OCI-LY3 (cell line): ENCODE measurements at regions not wholly inside any gene's neighbourhood (a gene's known extent, or its start where the extent isn't known, plus 50 kb on each side); places are given as distances from the start of the nearest gene placed in this dataset.

ENCODE experiments used
- H2AFZ ChIP-seq: fragments of 200-600, 300-600 bp; shearing (Covaris generic); 2 replicates; pipeline ENCODE4 v1.6.0; 2014; ENCODE audit warnings: antibody characterized with exemption, low read depth, low read length
- H3K27ac ChIP-seq: fragments of 200-600, 300-600 bp; sonication (generic); 2 replicates; pipeline ENCODE4 v1.5.1; 2014; ENCODE audit warnings: mild to moderate bottlenecking, low read length, moderate library complexity, mixed read lengths
- H3K27me3 ChIP-seq: fragments of 200-600, 300-600 bp; sonication (generic); 2 replicates; pipeline ENCODE4 v1.6.1; 2014; ENCODE audit warnings: low read depth, low read length, mixed read lengths
- H3K36me3 ChIP-seq: fragments of 200-600, 300-600 bp; sonication (generic); replicated peaks from 2 replicates; pipeline ENCODE3; 2014; ENCODE audit warnings: low read depth, low read length, mixed read lengths
- H3K4me1 ChIP-seq: fragments of 300-600, 200-600 bp; sonication (generic); 2 replicates; pipeline ENCODE4 v1.6.1; 2014; ENCODE audit warnings: low read length, mixed read lengths
- H3K4me2 ChIP-seq: fragments of 200-600, 300-600 bp; sonication (generic); 2 replicates; pipeline ENCODE4 v1.6.1; 2014; ENCODE audit warnings: low read length, mixed read lengths
- H3K4me3 ChIP-seq: fragments of 300-600, 200-600 bp; sonication (generic); 2 replicates; pipeline ENCODE4 v1.5.1; 2014; ENCODE audit warnings: antibody characterized with exemption, mild to moderate bottlenecking, low read length, moderate library complexity
- H3K79me2 ChIP-seq: fragments of 300-600, 200-600 bp; shearing (Covaris generic); 2 replicates; pipeline ENCODE4 v1.6.1; 2014; ENCODE audit warnings: mild to moderate bottlenecking, low read length, mixed read lengths
- H3K9ac ChIP-seq: fragments of 300-600, 200-600 bp; shearing (Covaris generic); 2 replicates; pipeline ENCODE4 v1.6.0; 2014; ENCODE audit warnings: mild to moderate bottlenecking, low read length, moderate library complexity
- H3K9me3 ChIP-seq: fragments of 200-600, 300-600 bp; shearing (Covaris generic); 2 replicates; pipeline ENCODE4 v1.6.1; 2014; ENCODE audit warnings: low read length, mixed read lengths; ENCODE audit not compliant: insufficient read depth
- H4K20me1 ChIP-seq: fragments of 200-600, 300-600 bp; sonication (generic); 2 replicates; pipeline ENCODE4 v1.6.1; 2016; ENCODE audit warnings: low read length, mixed read lengths; ENCODE audit not compliant: insufficient read depth
- EZH2phosphoT487 ChIP-seq: fragments of 200-600 bp; shearing (Covaris generic); IDR thresholded peaks from 2 replicates; pipeline ENCODE4 v1.6.1; 2018; ENCODE audit warnings: antibody characterized with exemption, mixed run types, low read depth
- TF ChIP-seq, protein P1 (sequence below): fragments of 200-600, 300-600 bp; sonication (generic); IDR thresholded peaks from 2 replicates; pipeline ENCODE4 v1.5.1; 2014; ENCODE audit warnings: antibody characterized with exemption, low read length, low read depth

DNA sequence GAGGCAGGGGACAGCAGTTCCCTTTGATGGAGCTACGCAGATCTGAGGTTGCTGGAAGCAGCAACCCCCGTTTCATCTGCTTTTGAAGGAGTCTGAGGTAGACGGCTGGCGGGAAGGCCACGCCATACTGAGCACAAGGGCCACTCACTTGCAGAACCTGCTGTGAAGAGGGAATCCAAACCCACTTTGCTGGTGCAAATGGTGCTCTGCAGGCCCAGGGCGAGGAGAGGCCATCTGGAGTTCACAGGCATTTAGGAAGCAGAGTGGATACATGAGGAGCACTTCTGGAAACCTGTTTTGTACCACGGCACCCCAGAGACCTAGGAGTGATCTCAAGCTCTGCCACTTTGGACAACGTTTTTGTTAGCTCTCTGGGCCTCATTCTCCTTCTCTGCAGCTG is 227.8 kb downstream of the UQCRFS1 start:
- H3K4me1 ChIP-seq = no peaks in the 10 kb centered on the region
- no peak overlapping the region for H3K9ac ChIP-seq
- TF ChIP-seq, protein P1, sequence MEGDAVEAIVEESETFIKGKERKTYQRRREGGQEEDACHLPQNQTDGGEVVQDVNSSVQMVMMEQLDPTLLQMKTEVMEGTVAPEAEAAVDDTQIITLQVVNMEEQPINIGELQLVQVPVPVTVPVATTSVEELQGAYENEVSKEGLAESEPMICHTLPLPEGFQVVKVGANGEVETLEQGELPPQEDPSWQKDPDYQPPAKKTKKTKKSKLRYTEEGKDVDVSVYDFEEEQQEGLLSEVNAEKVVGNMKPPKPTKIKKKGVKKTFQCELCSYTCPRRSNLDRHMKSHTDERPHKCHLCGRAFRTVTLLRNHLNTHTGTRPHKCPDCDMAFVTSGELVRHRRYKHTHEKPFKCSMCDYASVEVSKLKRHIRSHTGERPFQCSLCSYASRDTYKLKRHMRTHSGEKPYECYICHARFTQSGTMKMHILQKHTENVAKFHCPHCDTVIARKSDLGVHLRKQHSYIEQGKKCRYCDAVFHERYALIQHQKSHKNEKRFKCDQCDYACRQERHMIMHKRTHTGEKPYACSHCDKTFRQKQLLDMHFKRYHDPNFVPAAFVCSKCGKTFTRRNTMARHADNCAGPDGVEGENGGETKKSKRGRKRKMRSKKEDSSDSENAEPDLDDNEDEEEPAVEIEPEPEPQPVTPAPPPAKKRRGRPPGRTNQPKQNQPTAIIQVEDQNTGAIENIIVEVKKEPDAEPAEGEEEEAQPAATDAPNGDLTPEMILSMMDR = no peak
- TF ChIP-seq EZH2phosphoT487 = no peak
- H3K4me3 ChIP-seq = no peak overlapping the region
- H3K27me3 ChIP-seq = peaks cover 7% of the 10 kb centered on the region
- no peak overlapping the region for H3K4me2 ChIP-seq
- no peaks in the 10 kb centered on the region for H3K79me2 ChIP-seq
- no peak overlapping the region for H3K27ac ChIP-seq
- no peaks in the 10 kb centered on the region for H3K36me3 ChIP-seq
- no peaks in the 10 kb centered on the region for H4K20me1 ChIP-seq
- H3K9me3 ChIP-seq = no peaks in the 10 kb centered on the region
- H2AFZ ChIP-seq = no peak overlapping the region

DNA sequence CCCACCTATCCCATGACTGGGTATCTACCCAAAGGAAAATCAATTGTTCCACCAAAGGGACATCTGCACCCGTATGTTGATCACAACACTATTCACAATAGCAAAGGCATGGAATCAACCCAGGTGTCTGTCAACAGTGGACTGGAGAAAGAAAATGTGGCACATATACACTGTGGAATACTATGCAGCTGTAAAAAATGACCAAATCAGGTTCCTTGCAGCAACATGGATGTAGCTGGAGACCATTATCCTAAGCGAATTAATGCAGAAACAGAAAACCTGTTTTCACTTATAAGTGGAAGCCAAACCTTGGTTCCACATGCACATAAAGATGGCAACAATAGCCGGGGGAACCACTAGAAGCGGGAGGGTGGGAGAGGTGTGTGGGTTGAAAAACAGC is 228.6 kb downstream of the UQCRFS1 start:
- H3K4me2 ChIP-seq = no peak overlapping the region
- H3K9me3 ChIP-seq = no peaks in the 10 kb centered on the region
- H3K4me1 ChIP-seq = no peaks in the 10 kb centered on the region
- no peaks in the 10 kb centered on the region for H3K79me2 ChIP-seq
- no peak overlapping the region for H2AFZ ChIP-seq
- no peak for TF ChIP-seq EZH2phosphoT487
- TF ChIP-seq, protein P1 = no peak
- H3K27me3 ChIP-seq = peaks cover 14% of the 10 kb centered on the region
- H3K9ac ChIP-seq = no peak overlapping the region
- no peak overlapping the region for H3K27ac ChIP-seq
- H3K4me3 ChIP-seq = no peak overlapping the region
- H4K20me1 ChIP-seq = no peaks in the 10 kb centered on the region
- H3K36me3 ChIP-seq = no peaks in the 10 kb centered on the region

DNA sequence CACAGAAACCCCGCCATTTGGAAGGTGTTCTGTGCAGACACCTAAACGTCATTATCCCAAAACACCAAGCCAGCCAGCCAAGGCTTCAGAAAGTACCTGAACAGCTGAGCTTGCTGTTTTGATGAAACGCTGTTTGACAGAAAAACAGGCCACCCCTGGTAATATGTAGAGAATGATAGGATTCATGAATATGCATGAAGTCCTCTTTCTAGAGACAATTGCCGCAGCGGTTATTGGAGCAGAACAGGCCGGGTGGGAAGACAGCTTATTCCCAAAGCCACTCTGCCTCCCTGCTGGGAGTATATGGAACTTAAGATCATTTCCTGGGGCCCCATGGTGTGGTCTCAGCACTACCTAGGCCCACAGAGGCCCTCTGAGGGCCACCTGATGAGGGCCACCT is 229.5 kb downstream of the UQCRFS1 start:
- H3K9ac ChIP-seq = no peak overlapping the region
- H3K4me2 ChIP-seq = no peak overlapping the region
- no peak overlapping the region for H2AFZ ChIP-seq
- no peaks in the 10 kb centered on the region for H3K4me1 ChIP-seq
- H3K27ac ChIP-seq = no peak overlapping the region
- TF ChIP-seq, protein P1 = no peak
- TF ChIP-seq EZH2phosphoT487 = no peak
- H3K4me3 ChIP-seq = no peak overlapping the region
- H3K9me3 ChIP-seq = no peaks in the 10 kb centered on the region
- peaks cover 14% of the 10 kb centered on the region for H3K27me3 ChIP-seq
- H3K36me3 ChIP-seq = no peaks in the 10 kb centered on the region
- H4K20me1 ChIP-seq = no peaks in the 10 kb centered on the region
- no peaks in the 10 kb centered on the region for H3K79me2 ChIP-seq

DNA sequence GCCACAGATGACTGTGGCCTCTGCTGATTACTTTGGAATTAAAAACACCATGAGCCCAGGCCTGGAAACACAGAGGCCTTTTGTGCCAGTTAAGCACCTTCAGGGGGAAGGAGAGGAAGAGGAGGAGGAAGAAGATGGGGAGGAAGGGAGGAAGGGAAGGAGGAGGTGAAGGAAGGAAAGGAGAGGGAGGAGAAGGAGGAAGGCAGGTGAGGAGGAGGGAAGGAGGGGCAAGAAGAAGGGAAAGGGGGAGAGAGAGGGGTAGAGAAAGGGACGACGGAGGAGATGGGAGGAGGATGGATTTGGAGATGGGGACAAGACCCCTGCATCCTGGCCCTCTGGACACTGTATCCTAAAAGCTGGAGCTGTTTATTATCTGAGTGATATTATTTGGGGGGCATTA is 231.0 kb downstream of the UQCRFS1 start:
- no peak overlapping the region for H3K4me2 ChIP-seq
- H3K4me1 ChIP-seq = no peaks in the 10 kb centered on the region
- H3K4me3 ChIP-seq = no peak overlapping the region
- H2AFZ ChIP-seq = no peak overlapping the region
- no peaks in the 10 kb centered on the region for H4K20me1 ChIP-seq
- H3K27me3 ChIP-seq = peaks cover 14% of the 10 kb centered on the region
- H3K9ac ChIP-seq = no peak overlapping the region
- H3K36me3 ChIP-seq = no peaks in the 10 kb centered on the region
- no peak overlapping the region for H3K27ac ChIP-seq
- no peak for TF ChIP-seq EZH2phosphoT487
- TF ChIP-seq, protein P1 = no peak
- no peaks in the 10 kb centered on the region for H3K9me3 ChIP-seq
- H3K79me2 ChIP-seq = no peaks in the 10 kb centered on the region
